K562 (cell line): ENCODE measurements at regions not wholly inside any gene's neighbourhood (a gene's known extent, or its start where the extent isn't known, plus 50 kb on each side); places are given as distances from the start of the nearest gene placed in this dataset.

ENCODE experiments used
- EGR1 ChIP-seq: fragments of 450-650 bp; conservative IDR thresholded peaks from 2 replicates; pipeline ENCODE4 v1.6.1; 2017; ENCODE audit warnings: mild to moderate bottlenecking
- ETV5 ChIP-seq: sonication (generic); formaldehyde crosslinking; IDR thresholded peaks from 2 replicates; pipeline ENCODE4 v1.4.0; 2020; ENCODE audit warnings: low read depth, mild to moderate bottlenecking, missing genetic modification reagents
- HES1 ChIP-seq: fragments of 450-650 bp; IDR thresholded peaks from 2 replicates; pipeline ENCODE4 v1.6.1; 2016; ENCODE audit warnings: low read depth, mild to moderate bottlenecking, moderate library complexity
- PHF8 ChIP-seq: fragments of 200-600 bp; sonication (generic); IDR thresholded peaks from 2 replicates; pipeline ENCODE4 v1.6.1; 2012; ENCODE audit warnings: mixed run types, mild to moderate bottlenecking, inconsistent platforms, low read length, moderate library complexity, borderline replicate concordance
- RBFOX2 ChIP-seq: fragments of 200-400 bp; formaldehyde crosslinking; IDR thresholded peaks from 2 replicates; pipeline ENCODE4 v1.6.1; 2017; ENCODE audit warnings: low read depth, mild to moderate bottlenecking, low read length, moderate library complexity

GRCh38 chr15:56817321-56818080 lies 84.2 kb upstream of the ZNF280D start:
- no peak for TF ChIP-seq RBFOX2
- TF ChIP-seq PHF8 = no peak
- TF ChIP-seq EGR1 = no peak
- TF ChIP-seq ETV5 = no peak
- no peak for TF ChIP-seq HES1
